SKM-1 treated with dmso at 0.1 percent for 144 hours (cell line): ENCODE measurements at regions not wholly inside any gene's neighbourhood (a gene's known extent, or its start where the extent isn't known, plus 50 kb on each side); places are given as distances from the start of the nearest gene placed in this dataset.

Experiments used
- DNase-seq: peaks from one replicate; lab custom pipeline; 2025; ENCODE audit not compliant: unreplicated experiment; lab: John Stamatoyannopoulos, UW

GRCh38 chr22:49052023-49052538 lies 775.6 kb downstream of the BRD1 start:
- no peak for DNase-seq

- DNase-seq, result no peak
These were observed 776.1 kb downstream of the BRD1 start for GRCh38 chr22:49051491-49052022.

- no peak for DNase-seq
These were observed 778.0 kb downstream of the BRD1 start for GRCh38 chr22:49049691-49050090.

GRCh38 chr22:49048591-49048990 lies 779.1 kb downstream of the BRD1 start:
- DNase-seq, result no peak

GRCh38 chr22:49047447-49047846 lies 780.2 kb downstream of the BRD1 start:
- DNase-seq, result no peak

GRCh38 chr22:49046546-49047361 lies 780.9 kb downstream of the BRD1 start:
- no peak for DNase-seq

GRCh38 chr22:49046000-49046545 lies 781.6 kb downstream of the BRD1 start:
- DNase-seq, result no peak

DNA sequence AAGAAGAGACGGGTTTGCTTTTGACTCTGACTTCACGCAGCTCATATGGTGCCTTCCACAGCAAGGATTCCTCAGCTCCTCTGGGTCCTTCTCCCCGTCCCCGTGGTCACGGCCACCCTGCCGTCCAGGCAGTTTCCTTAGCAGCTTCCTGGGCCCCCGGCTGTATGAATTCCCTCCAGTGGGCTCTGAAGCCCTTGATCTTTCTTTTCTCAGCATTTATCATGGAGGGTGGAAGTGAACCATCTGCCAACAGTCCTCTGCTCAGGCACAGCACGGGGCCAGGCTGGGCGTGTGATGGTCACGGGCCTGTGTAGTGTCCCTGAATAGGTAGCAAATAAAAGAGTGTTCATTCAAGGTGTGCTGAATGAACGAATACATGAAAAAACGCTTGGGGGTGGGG lies 782.4 kb downstream of the BRD1 start:
- no peak for DNase-seq

DNA sequence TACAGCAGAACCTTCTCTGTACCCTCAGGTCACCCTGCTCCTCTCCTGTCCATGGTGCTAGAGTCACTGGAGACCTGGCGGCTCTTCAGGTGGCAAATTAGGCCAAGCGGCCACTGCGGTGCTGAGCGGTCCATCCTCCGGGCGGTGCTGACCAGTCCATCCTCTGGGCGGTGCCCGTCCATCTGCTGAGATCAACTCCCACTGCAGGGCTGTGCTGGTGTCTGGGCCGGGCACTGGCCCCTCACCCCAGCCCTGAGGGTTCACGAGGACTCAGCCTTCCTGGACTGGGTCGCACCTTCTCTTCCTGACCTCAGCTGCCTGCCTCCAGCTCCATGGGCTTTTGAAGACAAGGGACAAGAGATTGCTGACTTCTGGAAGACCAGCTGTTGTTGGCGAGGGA lies 782.9 kb downstream of the BRD1 start:
- DNase-seq, result no peak

GRCh38 chr22:49044091-49044490 lies 783.6 kb downstream of the BRD1 start:
- DNase-seq, result no peak

DNA sequence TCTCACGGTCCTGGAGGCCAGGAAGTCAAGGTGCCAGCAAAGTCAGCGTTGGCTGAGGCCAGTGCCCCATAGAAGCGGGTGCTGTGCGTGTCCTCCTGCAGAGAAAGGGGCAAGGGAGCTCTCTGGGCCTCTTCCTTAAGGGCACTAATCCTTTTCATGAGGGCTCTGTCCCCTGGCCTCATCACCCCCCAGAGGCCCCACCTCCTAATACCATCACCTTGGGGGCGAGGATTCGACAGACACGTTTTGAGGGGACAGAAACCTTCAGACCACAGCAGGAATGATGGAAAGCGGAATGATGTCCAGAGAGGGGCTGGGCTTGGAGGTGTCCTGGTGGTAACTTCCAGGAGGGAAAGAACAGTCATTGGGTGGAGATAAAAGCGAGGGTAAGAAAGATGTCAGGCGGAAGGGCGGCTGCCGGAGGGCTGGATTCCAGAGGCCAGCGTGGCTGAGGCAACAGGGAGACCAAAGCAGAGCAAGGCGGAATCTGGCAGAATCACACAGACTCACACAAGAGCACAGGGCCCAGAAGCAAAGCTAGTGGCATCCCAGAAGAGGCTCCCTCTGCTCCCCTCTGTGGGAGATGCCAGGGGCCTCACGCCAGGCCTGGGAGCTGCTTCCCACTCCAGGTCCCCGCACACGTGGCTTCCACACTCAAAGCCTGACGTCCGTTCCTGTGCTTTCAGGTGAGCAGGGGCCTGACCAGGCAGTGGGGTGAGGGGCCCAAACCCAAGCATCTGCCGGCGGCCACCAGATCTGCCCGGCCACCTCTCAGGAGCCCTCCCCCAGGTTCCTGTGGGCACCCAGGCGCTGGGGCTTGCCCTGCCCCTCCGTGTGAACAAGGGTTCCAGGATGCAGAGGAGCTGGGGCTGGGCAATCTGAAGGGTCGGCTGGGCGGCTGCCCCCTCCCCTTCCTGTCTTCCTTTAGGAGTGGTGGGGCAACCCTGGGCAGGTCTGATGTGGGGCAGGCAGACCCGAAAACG lies 784.5 kb downstream of the BRD1 start:
- DNase-seq, result no peak

- DNase-seq, result no peak
These were observed 785.6 kb downstream of the BRD1 start for GRCh38 chr22:49042066-49042465.

DNA sequence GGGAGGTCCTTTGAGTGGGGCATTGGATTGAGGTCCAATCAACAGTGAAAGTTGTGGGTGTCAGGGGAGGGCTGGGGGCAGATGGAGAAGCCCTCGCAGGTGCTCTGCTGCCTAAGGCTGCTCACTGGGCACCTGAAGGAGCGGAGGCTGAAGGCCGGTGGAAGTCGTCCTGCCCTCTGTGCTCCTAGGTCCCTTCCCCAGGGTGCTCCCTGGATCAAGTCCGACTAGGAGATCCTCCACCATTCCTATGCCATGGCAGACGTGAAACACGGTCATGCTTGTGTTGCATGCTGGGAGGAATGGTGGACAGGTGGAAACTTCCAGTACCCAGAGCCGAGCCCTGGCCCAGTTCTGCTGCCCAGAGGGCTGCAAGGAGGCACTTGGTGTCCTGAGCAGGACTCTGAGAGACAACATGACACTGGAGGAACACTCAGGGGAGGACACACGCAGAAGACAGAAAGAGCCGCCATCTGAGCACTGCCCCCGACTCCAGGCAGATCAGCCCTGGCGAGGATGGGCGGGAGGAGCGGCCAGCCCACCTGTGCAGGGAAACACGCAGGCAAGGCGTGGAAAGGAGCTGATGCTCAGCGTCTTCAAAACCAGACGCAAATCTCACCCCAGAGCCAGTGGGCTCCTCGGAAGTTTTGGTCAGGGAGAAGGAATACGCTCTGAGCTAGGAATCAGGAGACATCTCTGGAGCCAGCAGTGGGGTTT lies 786.8 kb downstream of the BRD1 start:
- no peak for DNase-seq

DNA sequence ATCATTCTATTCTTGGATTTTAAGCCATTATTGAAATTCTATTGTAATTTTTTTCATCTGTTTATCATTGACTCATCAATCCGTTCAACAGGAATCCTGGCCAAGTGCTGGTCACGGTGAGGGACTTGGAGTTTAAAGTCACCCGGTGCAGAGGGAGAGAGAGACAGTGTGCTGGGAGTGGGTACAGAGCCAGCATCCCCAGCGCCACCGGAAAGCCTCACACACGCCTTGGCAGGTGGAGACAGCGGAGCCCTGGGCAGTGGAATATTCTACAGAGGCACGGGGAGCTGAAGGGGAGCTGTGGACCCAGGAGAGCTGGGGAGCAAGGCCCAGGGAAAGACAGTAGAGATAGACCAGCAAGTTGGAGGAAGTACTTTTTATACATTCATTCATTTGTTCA lies 787.6 kb downstream of the BRD1 start:
- no peak for DNase-seq

DNA sequence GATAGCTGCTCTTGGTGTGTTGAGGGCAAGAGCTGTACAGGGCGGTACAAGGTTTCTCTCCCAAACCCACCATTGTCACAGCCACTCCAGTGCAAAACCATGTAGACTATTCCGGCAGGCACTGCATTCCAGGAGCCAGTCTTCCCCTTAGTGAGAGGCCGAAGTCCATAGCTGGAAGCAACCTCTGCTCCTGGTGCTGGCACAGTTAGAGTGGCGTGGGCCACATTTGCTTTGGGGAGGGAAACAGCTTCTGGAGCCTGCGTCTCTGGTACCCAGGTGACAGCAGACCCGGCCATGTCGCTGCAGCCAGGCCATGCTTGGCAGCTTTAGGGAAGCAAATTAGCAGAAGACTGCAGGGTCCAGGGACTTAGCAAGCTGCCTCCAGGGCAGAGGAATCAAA lies 788.0 kb downstream of the BRD1 start:
- no peak for DNase-seq

GRCh38 chr22:49037701-49038245 lies 789.9 kb downstream of the BRD1 start:
- DNase-seq, result no peak

GRCh38 chr22:49036513-49036912 lies 791.2 kb downstream of the BRD1 start:
- DNase-seq, result no peak

DNA sequence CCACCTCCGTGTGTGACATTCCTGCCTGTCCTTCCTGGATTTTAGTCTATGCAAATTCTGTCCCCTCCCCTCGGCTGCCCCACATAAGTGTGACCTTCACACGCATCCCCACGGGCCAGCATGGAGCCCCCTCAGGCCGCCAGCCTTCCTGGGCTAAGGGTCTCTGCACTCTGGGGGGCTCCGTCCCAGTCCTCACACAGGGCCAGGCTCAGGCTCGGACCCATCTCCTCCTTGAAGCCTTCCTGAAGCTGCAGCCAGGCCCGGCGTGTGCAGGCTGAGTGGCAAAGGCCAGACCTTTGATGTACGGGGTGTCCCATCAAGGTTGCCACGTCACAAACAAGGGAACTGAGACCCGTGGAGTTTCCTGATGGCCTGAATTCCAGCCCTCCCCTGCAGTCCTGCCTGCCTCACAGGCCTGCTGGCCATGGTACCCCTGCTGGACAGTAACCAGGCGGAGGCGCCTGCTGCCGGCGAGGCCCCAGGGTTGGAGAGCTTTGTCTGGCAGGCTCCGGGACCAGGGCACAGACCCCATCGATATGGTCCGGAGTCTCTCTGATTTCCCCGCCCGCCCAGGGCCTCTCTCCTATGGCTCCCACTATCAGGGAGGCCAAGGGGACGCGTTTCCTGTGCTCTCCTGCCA lies 791.7 kb downstream of the BRD1 start:
- no peak for DNase-seq

GRCh38 chr22:49034836-49035817 lies 792.5 kb downstream of the BRD1 start:
- no peak for DNase-seq
